ENCODE measurements at regions not wholly inside any gene's neighbourhood (a gene's known extent, or its start where the extent isn't known, plus 50 kb on each side); places are given as distances from the start of the nearest gene placed in this dataset.

- Mint-ChIP-seq H3K4me1 (no peaks in the 10 kb centered on the region), H3K36me3 (ENCODE audit: low read depth) (no peaks in the 10 kb centered on the region), H3K9me3 (no peaks in the 10 kb centered on the region), H3K4me3 (no peak overlapping the region), H3K27me3 (ENCODE audit: low read depth) (peaks cover 2% of the 10 kb centered on the region), H3K27ac (ENCODE audit: unreplicated experiment) (no peak overlapping the region)
- TF ChIP-seq, protein P1, sequence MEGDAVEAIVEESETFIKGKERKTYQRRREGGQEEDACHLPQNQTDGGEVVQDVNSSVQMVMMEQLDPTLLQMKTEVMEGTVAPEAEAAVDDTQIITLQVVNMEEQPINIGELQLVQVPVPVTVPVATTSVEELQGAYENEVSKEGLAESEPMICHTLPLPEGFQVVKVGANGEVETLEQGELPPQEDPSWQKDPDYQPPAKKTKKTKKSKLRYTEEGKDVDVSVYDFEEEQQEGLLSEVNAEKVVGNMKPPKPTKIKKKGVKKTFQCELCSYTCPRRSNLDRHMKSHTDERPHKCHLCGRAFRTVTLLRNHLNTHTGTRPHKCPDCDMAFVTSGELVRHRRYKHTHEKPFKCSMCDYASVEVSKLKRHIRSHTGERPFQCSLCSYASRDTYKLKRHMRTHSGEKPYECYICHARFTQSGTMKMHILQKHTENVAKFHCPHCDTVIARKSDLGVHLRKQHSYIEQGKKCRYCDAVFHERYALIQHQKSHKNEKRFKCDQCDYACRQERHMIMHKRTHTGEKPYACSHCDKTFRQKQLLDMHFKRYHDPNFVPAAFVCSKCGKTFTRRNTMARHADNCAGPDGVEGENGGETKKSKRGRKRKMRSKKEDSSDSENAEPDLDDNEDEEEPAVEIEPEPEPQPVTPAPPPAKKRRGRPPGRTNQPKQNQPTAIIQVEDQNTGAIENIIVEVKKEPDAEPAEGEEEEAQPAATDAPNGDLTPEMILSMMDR (conservative IDR thresholded peaks at IDR 0.05) = no peak
- no peak for DNase-seq (ENCODE audit: low read depth, low spot score)
These were observed 311.9 kb upstream of the NT5C1B start for GRCh38 chr2:18901242-18901641.

GRCh38 chr2:18900691-18901141 is 311.3 kb upstream of the NT5C1B start:
- Mint-ChIP-seq H3K27ac (ENCODE audit: unreplicated experiment) (no peak overlapping the region), H3K9me3 (no peaks in the 10 kb centered on the region), H3K4me1 (no peaks in the 10 kb centered on the region), H3K36me3 (ENCODE audit: low read depth) (no peaks in the 10 kb centered on the region), H3K27me3 (ENCODE audit: low read depth) (peaks cover 2% of the 10 kb centered on the region), H3K4me3 (no peak overlapping the region)
- TF ChIP-seq, protein P1 (conservative IDR thresholded peaks at IDR 0.05) = no peak
- no peak for DNase-seq (ENCODE audit: low read depth, low spot score)

DNA sequence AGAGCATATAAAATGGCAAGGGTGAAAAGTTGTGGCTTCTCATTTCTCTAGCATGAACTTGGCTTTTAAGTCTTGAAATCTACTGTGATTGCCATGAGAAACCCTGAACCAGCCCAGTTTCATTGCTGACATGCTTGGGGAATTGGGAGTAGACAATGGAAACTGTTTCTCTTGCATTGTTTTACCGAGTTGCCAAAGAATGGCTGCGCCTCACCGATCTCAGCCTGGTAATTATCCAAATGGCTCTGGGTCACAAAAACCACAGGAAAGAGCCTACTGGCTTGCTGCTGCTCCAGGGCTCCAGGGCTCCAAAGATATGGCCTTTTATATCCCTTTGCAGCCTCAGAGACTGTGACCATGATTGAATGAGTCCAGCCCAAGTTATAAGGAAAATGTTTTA is 310.4 kb upstream of the NT5C1B start:
- DNase-seq (ENCODE audit: low read depth, low spot score) = no peak
- H3K4me3 Mint-ChIP-seq = no peak overlapping the region
- no peaks in the 10 kb centered on the region for H3K4me1 Mint-ChIP-seq
- H3K9me3 Mint-ChIP-seq = no peaks in the 10 kb centered on the region
- TF ChIP-seq, protein P1 (conservative IDR thresholded peaks at IDR 0.05) = no peak
- no peaks in the 10 kb centered on the region for H3K36me3 Mint-ChIP-seq (ENCODE audit: low read depth)
- H3K27me3 Mint-ChIP-seq (ENCODE audit: low read depth) = peaks cover 2% of the 10 kb centered on the region
- no peak overlapping the region for H3K27ac Mint-ChIP-seq (ENCODE audit: unreplicated experiment)

DNA sequence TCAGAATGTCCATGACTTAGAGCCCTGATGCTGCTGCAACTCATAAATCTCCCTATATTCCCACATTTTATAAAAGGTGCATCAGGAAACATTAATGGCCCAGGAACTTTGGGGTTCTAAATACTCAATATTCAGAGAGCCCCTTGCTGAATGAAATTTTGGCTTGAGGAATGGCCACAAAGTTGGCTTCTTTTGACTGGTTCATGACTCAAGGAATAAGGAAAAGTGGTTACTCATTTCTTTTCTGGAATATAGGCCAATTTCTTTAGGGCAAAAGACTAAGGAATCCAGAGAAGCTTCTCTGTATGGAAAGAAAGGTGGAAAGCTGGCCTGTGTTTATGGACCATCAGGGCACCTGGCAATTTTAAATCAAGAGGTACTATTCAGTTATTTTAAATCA is 308.9 kb upstream of the NT5C1B start:
- DNase-seq (ENCODE audit: low read depth, low spot score) = no peak
- Mint-ChIP-seq H3K27ac (ENCODE audit: unreplicated experiment) (no peak overlapping the region), H3K4me3 (no peak overlapping the region), H3K27me3 (ENCODE audit: low read depth) (peaks cover 2% of the 10 kb centered on the region), H3K9me3 (no peaks in the 10 kb centered on the region), H3K36me3 (ENCODE audit: low read depth) (no peaks in the 10 kb centered on the region), H3K4me1 (no peaks in the 10 kb centered on the region)
- TF ChIP-seq, protein P1 (conservative IDR thresholded peaks at IDR 0.05) = no peak

DNA sequence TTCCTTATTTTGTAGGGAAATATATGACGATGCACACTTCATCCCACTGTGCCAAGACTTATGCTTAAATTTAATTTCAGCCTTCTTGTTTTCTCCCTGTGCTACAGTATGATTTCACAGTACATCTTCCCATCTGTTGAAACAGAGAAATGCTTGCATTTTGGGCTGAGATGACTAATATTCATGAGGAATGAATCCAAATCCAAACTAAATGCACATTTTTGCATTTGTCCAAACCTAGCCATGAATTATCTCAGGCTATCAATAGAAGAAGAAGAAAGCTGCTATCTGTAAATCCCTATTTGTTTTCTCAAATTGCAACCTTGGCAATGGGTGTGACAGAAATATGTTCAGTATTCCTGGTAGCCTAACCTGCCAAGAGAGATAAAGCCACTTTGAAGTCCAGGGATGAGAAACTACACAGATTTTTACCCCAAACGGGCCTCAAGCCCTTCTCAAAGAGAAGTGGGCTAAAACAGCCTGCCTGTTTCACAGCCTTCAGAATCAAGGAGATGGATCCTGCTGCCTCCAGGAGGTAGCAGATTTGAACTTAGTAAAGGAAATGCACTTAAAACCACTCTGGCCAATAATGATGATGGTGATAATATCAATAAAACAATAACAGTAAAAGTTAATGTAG is 306.9 kb upstream of the NT5C1B start:
- H3K4me3 Mint-ChIP-seq = no peak overlapping the region
- no peaks in the 10 kb centered on the region for H3K4me1 Mint-ChIP-seq
- H3K27ac Mint-ChIP-seq (ENCODE audit: unreplicated experiment) = no peak overlapping the region
- no peak for DNase-seq (ENCODE audit: low read depth, low spot score)
- H3K36me3 Mint-ChIP-seq (ENCODE audit: low read depth) = no peaks in the 10 kb centered on the region
- peaks cover 2% of the 10 kb centered on the region for H3K27me3 Mint-ChIP-seq (ENCODE audit: low read depth)
- no peaks in the 10 kb centered on the region for H3K9me3 Mint-ChIP-seq
- TF ChIP-seq, protein P1 (conservative IDR thresholded peaks at IDR 0.05) = no peak

All from neural crest cell (in vitro differentiated cells).